ENCODE measurements at regions not wholly inside any gene's neighbourhood (a gene's known extent, or its start where the extent isn't known, plus 50 kb on each side); places are given as distances from the start of the nearest gene placed in this dataset.
"Not testable (repeated sequence)": the region's sequence is repeated elsewhere in the genome, so short reads cannot be mapped to it uniquely, and the experiment has no call there.

DNA sequence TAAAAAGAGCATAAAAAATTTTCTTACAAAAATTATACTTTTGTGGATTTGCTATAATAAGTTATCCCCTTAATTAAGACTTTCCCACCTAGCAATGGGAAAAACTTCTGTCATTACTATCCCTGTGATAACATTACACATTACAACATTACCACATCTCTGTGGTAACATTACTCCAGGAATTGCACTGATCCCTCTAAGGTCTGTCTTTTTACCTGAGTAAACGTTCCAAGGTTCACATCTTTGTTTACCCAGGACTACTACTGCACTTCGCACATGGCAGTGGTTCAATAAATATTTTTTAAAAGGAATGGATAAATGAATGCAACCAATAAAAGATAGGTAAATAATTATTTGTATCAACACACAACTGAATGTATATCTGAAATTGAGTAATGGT is 92.4 kb upstream of the NOX4 start:
- H3K9me3 Mint-ChIP-seq: no peaks in the 10 kb centered on the region
- ChIA-PET POLR2A (no interaction called here), CTCF (no interaction called here)
- Histone ChIP-seq H3K27ac (ENCODE audit: low read depth in 1 of 2, low read length in 2 of 2) (no peak overlapping the region), H3K4me1 (ENCODE audit: insufficient read depth, low read length) (no peaks in the 10 kb centered on the region), H3K4me3 (ENCODE audit: low read length) (no peak overlapping the region), H3K36me3 (ENCODE audit: insufficient read depth, low read length) (no peaks in the 10 kb centered on the region), H3K27me3 (ENCODE audit: control insufficient read depth in 1 of 2, insufficient read depth in 2 of 2, low read length in 2 of 2) (no peaks in the 10 kb centered on the region), H3K9me3 (ENCODE audit: control insufficient read depth in 1 of 2, insufficient read depth in 1 of 2, low read length in 2 of 2) (no peaks in the 10 kb centered on the region)
- intact Hi-C loops (cut with DNase I, micrococcal nuclease): no loop called here
- no peak for TF ChIP-seq CTCF (IDR thresholded peaks at IDR 0.05)
- H3K36me3 Mint-ChIP-seq (ENCODE audit: low read depth): no peaks in the 10 kb centered on the region
- H3K4me1 Mint-ChIP-seq (ENCODE audit: low read depth): no peaks in the 10 kb centered on the region
- H3K27ac Mint-ChIP-seq: no peak overlapping the region
- DNase-seq (no peak), ATAC-seq (ENCODE audit: poor library complexity) (no peak)
- H3K4me3 Mint-ChIP-seq: no peak overlapping the region
- H3K27me3 Mint-ChIP-seq: no peaks in the 10 kb centered on the region

- H3K27ac Mint-ChIP-seq; H3K27me3 Mint-ChIP-seq; H3K9me3 ChIP-seq (ENCODE audit: control insufficient read depth in 1 of 2, insufficient read depth in 1 of 2, low read length in 2 of 2); ATAC-seq (ENCODE audit: poor library complexity); H3K27ac ChIP-seq (ENCODE audit: low read depth in 1 of 2, low read length in 2 of 2); H3K9me3 Mint-ChIP-seq; H3K4me1 Mint-ChIP-seq (ENCODE audit: low read depth); CTCF ChIA-PET; H3K36me3 Mint-ChIP-seq (ENCODE audit: low read depth); DNase-seq; POLR2A ChIA-PET; H3K27me3 ChIP-seq (ENCODE audit: control insufficient read depth in 1 of 2, insufficient read depth in 2 of 2, low read length in 2 of 2); H3K4me3 ChIP-seq (ENCODE audit: low read length); H3K4me1 ChIP-seq (ENCODE audit: insufficient read depth, low read length); intact Hi-C loops (cut with DNase I, micrococcal nuclease); H3K4me3 Mint-ChIP-seq; H3K36me3 ChIP-seq (ENCODE audit: insufficient read depth, low read length): not testable (repeated sequence)
Observed at GRCh38 chr11:89585046-89585445, 93.9 kb upstream of the NOX4 start.

DNA sequence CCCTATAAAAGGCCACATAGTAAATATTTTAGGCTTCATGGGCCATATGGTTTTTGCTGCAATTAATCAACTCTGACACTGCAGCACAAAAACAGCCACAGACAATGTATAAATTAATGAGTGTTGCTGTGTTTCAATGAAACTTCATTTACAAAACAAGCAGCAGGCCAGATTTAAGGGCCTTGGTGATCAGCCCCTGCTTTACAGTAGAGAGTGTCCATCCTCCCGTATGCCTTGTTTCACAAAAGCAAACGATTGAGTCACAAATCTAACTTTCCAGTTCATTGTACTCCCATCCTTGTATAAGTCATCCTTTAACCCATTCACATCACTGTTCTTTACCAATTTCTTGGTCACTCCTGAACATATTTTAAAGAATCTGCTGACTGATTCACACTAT is 94.3 kb upstream of the NOX4 start:
- H3K36me3 ChIP-seq (ENCODE audit: insufficient read depth, low read length); CTCF ChIA-PET; H3K27me3 Mint-ChIP-seq; DNase-seq; H3K4me3 Mint-ChIP-seq; H3K27ac ChIP-seq (ENCODE audit: low read depth in 1 of 2, low read length in 2 of 2); H3K36me3 Mint-ChIP-seq (ENCODE audit: low read depth); ATAC-seq (ENCODE audit: poor library complexity); H3K9me3 Mint-ChIP-seq; H3K4me1 ChIP-seq (ENCODE audit: insufficient read depth, low read length); H3K4me1 Mint-ChIP-seq (ENCODE audit: low read depth); H3K9me3 ChIP-seq (ENCODE audit: control insufficient read depth in 1 of 2, insufficient read depth in 1 of 2, low read length in 2 of 2); H3K4me3 ChIP-seq (ENCODE audit: low read length); H3K27ac Mint-ChIP-seq; intact Hi-C loops (cut with DNase I, micrococcal nuclease); POLR2A ChIA-PET; H3K27me3 ChIP-seq (ENCODE audit: control insufficient read depth in 1 of 2, insufficient read depth in 2 of 2, low read length in 2 of 2): not testable (repeated sequence)

GRCh38 chr11:89589413-89589812 is 98.2 kb upstream of the NOX4 start:
- intact Hi-C loops (cut with DNase I, micrococcal nuclease); ATAC-seq (ENCODE audit: poor library complexity); H3K4me3 Mint-ChIP-seq; H3K36me3 ChIP-seq (ENCODE audit: insufficient read depth, low read length); H3K4me1 Mint-ChIP-seq (ENCODE audit: low read depth); POLR2A ChIA-PET; DNase-seq; H3K9me3 ChIP-seq (ENCODE audit: control insufficient read depth in 1 of 2, insufficient read depth in 1 of 2, low read length in 2 of 2); H3K9me3 Mint-ChIP-seq; H3K27ac ChIP-seq (ENCODE audit: low read depth in 1 of 2, low read length in 2 of 2); CTCF ChIA-PET; H3K27ac Mint-ChIP-seq; H3K4me3 ChIP-seq (ENCODE audit: low read length); H3K4me1 ChIP-seq (ENCODE audit: insufficient read depth, low read length); H3K36me3 Mint-ChIP-seq (ENCODE audit: low read depth); H3K27me3 Mint-ChIP-seq; H3K27me3 ChIP-seq (ENCODE audit: control insufficient read depth in 1 of 2, insufficient read depth in 2 of 2, low read length in 2 of 2): not testable (repeated sequence)

GRCh38 chr11:89590008-89590632 is 98.9 kb upstream of the NOX4 start:
- H3K36me3 ChIP-seq (ENCODE audit: insufficient read depth, low read length); H3K4me1 ChIP-seq (ENCODE audit: insufficient read depth, low read length); intact Hi-C loops (cut with DNase I, micrococcal nuclease); H3K36me3 Mint-ChIP-seq (ENCODE audit: low read depth); H3K9me3 Mint-ChIP-seq; H3K9me3 ChIP-seq (ENCODE audit: control insufficient read depth in 1 of 2, insufficient read depth in 1 of 2, low read length in 2 of 2); H3K4me3 Mint-ChIP-seq; H3K27ac ChIP-seq (ENCODE audit: low read depth in 1 of 2, low read length in 2 of 2); H3K27me3 Mint-ChIP-seq; H3K27me3 ChIP-seq (ENCODE audit: control insufficient read depth in 1 of 2, insufficient read depth in 2 of 2, low read length in 2 of 2); H3K4me1 Mint-ChIP-seq (ENCODE audit: low read depth); CTCF ChIA-PET; H3K4me3 ChIP-seq (ENCODE audit: low read length); H3K27ac Mint-ChIP-seq; ATAC-seq (ENCODE audit: poor library complexity); DNase-seq; POLR2A ChIA-PET: not testable (repeated sequence)

DNA sequence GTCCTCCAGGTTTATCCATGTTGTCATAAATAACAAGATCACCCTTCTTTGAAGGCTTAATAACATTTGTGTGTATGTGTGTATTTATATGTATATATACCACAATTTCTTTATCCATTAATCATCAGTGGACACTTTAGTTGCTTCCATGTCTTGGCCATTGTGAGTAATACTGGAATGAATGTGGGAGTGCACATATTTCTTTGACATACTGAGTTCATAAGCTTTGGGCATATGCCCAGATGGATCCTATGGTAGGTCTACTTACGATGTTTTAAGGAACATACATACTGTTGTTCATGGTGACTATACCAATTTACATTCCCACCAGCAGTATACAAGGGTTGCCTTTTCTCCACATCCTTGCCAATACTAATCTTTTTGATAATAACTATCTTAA is 108.8 kb upstream of the TRIM77 start:
- H3K27ac Mint-ChIP-seq; POLR2A ChIA-PET; intact Hi-C loops (cut with DNase I, micrococcal nuclease): not testable (repeated sequence)

More for the DNA sequence above, 108.8 kb upstream of the TRIM77 start:
- H3K27ac ChIP-seq (ENCODE audit: low read depth in 1 of 2, low read length in 2 of 2); DNase-seq; H3K36me3 ChIP-seq (ENCODE audit: insufficient read depth, low read length); H3K4me1 Mint-ChIP-seq (ENCODE audit: low read depth); H3K27me3 ChIP-seq (ENCODE audit: control insufficient read depth in 1 of 2, insufficient read depth in 2 of 2, low read length in 2 of 2); H3K4me3 ChIP-seq (ENCODE audit: low read length); H3K4me3 Mint-ChIP-seq; ATAC-seq (ENCODE audit: poor library complexity); H3K9me3 ChIP-seq (ENCODE audit: control insufficient read depth in 1 of 2, insufficient read depth in 1 of 2, low read length in 2 of 2); H3K36me3 Mint-ChIP-seq (ENCODE audit: low read depth); H3K4me1 ChIP-seq (ENCODE audit: insufficient read depth, low read length); CTCF ChIA-PET; H3K27me3 Mint-ChIP-seq; H3K9me3 Mint-ChIP-seq: not testable (repeated sequence)
